ENCODE measurements at regions not wholly inside any gene's neighbourhood (a gene's known extent, or its start where the extent isn't known, plus 50 kb on each side); places are given as distances from the start of the nearest gene placed in this dataset.
"Not testable (repeated sequence)": the region's sequence is repeated elsewhere in the genome, so short reads cannot be mapped to it uniquely, and the experiment has no call there.

GRCh38 chr7:115227473-115228235 is 305.8 kb downstream of the MDFIC start:
- Mint-ChIP-seq H3K4me1 (no peaks in the 10 kb centered on the region), H3K4me3 (no peak overlapping the region), H3K9me3 (no peaks in the 10 kb centered on the region), H3K27me3 (peaks cover 6% of the 10 kb centered on the region), H3K36me3 (no peaks in the 10 kb centered on the region), H3K27ac (no peak overlapping the region)
- ATAC-seq, result no peak

GRCh38 chr7:115226410-115226809 is 304.5 kb downstream of the MDFIC start:
- Mint-ChIP-seq H3K4me3 (no peak overlapping the region), H3K27me3 (no peaks in the 10 kb centered on the region), H3K27ac (no peak overlapping the region), H3K9me3 (no peaks in the 10 kb centered on the region), H3K36me3 (no peaks in the 10 kb centered on the region), H3K4me1 (no peaks in the 10 kb centered on the region)
- no peak for ATAC-seq

GRCh38 chr7:115224922-115225321 is 303.0 kb downstream of the MDFIC start:
- Mint-ChIP-seq H3K27ac (no peak overlapping the region), H3K4me3 (no peak overlapping the region), H3K9me3 (no peaks in the 10 kb centered on the region), H3K4me1 (no peaks in the 10 kb centered on the region), H3K36me3 (no peaks in the 10 kb centered on the region), H3K27me3 (no peaks in the 10 kb centered on the region)
- ATAC-seq, result no peak

GRCh38 chr7:115223959-115224358 is 302.1 kb downstream of the MDFIC start:
- no peaks in the 10 kb centered on the region for H3K4me1 Mint-ChIP-seq
- H3K4me3 Mint-ChIP-seq, result no peak overlapping the region
- H3K27ac Mint-ChIP-seq, result no peak overlapping the region
- H3K27me3 Mint-ChIP-seq, result no peaks in the 10 kb centered on the region
- H3K36me3 Mint-ChIP-seq, result no peaks in the 10 kb centered on the region
- H3K9me3 Mint-ChIP-seq, result no peaks in the 10 kb centered on the region
- ATAC-seq, result no peak

GRCh38 chr7:115221456-115221855 is 299.6 kb downstream of the MDFIC start:
- no peaks in the 10 kb centered on the region for H3K27me3 Mint-ChIP-seq
- H3K36me3 Mint-ChIP-seq, result no peaks in the 10 kb centered on the region
- no peak overlapping the region for H3K27ac Mint-ChIP-seq
- no peak for ATAC-seq
- H3K4me3 Mint-ChIP-seq, result no peak overlapping the region
- H3K9me3 Mint-ChIP-seq, result no peaks in the 10 kb centered on the region
- no peaks in the 10 kb centered on the region for H3K4me1 Mint-ChIP-seq

- Mint-ChIP-seq H3K27ac (no peak overlapping the region), H3K4me3 (no peak overlapping the region), H3K27me3 (peaks cover 1% of the 10 kb centered on the region), H3K4me1 (no peaks in the 10 kb centered on the region), H3K9me3 (no peaks in the 10 kb centered on the region), H3K36me3 (no peaks in the 10 kb centered on the region)
- no peak for ATAC-seq
Measured at GRCh38 chr7:115218076-115218475, 296.2 kb downstream of the MDFIC start.

GRCh38 chr7:115217373-115217772 is 295.5 kb downstream of the MDFIC start:
- H3K4me3 Mint-ChIP-seq, result no peak overlapping the region
- ATAC-seq, result no peak
- no peak overlapping the region for H3K27ac Mint-ChIP-seq
- H3K27me3 Mint-ChIP-seq, result peaks cover 8% of the 10 kb centered on the region
- H3K9me3 Mint-ChIP-seq, result no peaks in the 10 kb centered on the region
- H3K4me1 Mint-ChIP-seq, result no peaks in the 10 kb centered on the region
- no peaks in the 10 kb centered on the region for H3K36me3 Mint-ChIP-seq

- H3K4me1 Mint-ChIP-seq, result no peaks in the 10 kb centered on the region
- no peak for ATAC-seq
- no peak overlapping the region for H3K27ac Mint-ChIP-seq
Measured at GRCh38 chr7:115216652-115217051, 294.8 kb downstream of the MDFIC start.

GRCh38 chr7:115211171-115211570 is 289.3 kb downstream of the MDFIC start:
- Mint-ChIP-seq H3K36me3 (no peaks in the 10 kb centered on the region), H3K4me1 (no peaks in the 10 kb centered on the region), H3K4me3 (no peak overlapping the region), H3K9me3 (peaks cover 4% of the 10 kb centered on the region), H3K27ac (no peak overlapping the region), H3K27me3 (peaks cover 15% of the 10 kb centered on the region)
- ATAC-seq, result no peak

More at GRCh38 chr7:115216652-115217051, 294.8 kb downstream of the MDFIC start:
- Mint-ChIP-seq H3K36me3 (no peaks in the 10 kb centered on the region), H3K4me3 (no peak overlapping the region), H3K9me3 (no peaks in the 10 kb centered on the region), H3K27me3 (peaks cover 15% of the 10 kb centered on the region)

- ATAC-seq, result no peak
- Mint-ChIP-seq H3K9me3 (peaks cover 8% of the 10 kb centered on the region), H3K27ac (no peak overlapping the region), H3K4me1 (no peaks in the 10 kb centered on the region), H3K36me3 (no peaks in the 10 kb centered on the region), H3K27me3 (peaks cover 15% of the 10 kb centered on the region), H3K4me3 (no peak overlapping the region)
Measured at GRCh38 chr7:115210552-115210951, 288.7 kb downstream of the MDFIC start.

- Mint-ChIP-seq H3K4me1 (no peaks in the 10 kb centered on the region), H3K27me3 (peaks cover 25% of the 10 kb centered on the region), H3K36me3 (no peaks in the 10 kb centered on the region), H3K9me3 (peaks cover 13% of the 10 kb centered on the region), H3K27ac (no peak overlapping the region), H3K4me3 (no peak overlapping the region)
- no peak for ATAC-seq
Measured at GRCh38 chr7:115208710-115209560, 287.0 kb downstream of the MDFIC start.

- ATAC-seq, H3K4me1 Mint-ChIP-seq, H3K27me3 Mint-ChIP-seq, H3K4me3 Mint-ChIP-seq, H3K27ac Mint-ChIP-seq, H3K36me3 Mint-ChIP-seq: not testable (repeated sequence)
- H3K9me3 Mint-ChIP-seq, result peaks cover 13% of the 10 kb centered on the region
Measured at GRCh38 chr7:115206374-115206773, 284.5 kb downstream of the MDFIC start.

- Mint-ChIP-seq H3K36me3 (no peaks in the 10 kb centered on the region), H3K4me1 (no peaks in the 10 kb centered on the region), H3K4me3 (no peak overlapping the region), H3K27ac (no peak overlapping the region), H3K9me3 (no peaks in the 10 kb centered on the region), H3K27me3 (no peaks in the 10 kb centered on the region)
- ATAC-seq, result no peak
Measured at GRCh38 chr7:115198143-115198542, 276.2 kb downstream of the MDFIC start.

- no peak overlapping the region for H3K4me3 Mint-ChIP-seq
- H3K36me3 Mint-ChIP-seq, result no peaks in the 10 kb centered on the region
- H3K4me1 Mint-ChIP-seq, result no peaks in the 10 kb centered on the region
- no peak for ATAC-seq
- no peaks in the 10 kb centered on the region for H3K27me3 Mint-ChIP-seq
- H3K9me3 Mint-ChIP-seq, result no peaks in the 10 kb centered on the region
- H3K27ac Mint-ChIP-seq, result no peak overlapping the region
Measured at GRCh38 chr7:115195208-115195607, 273.3 kb downstream of the MDFIC start.

- no peaks in the 10 kb centered on the region for H3K9me3 Mint-ChIP-seq
- H3K27ac Mint-ChIP-seq, result no peak overlapping the region
- H3K4me3 Mint-ChIP-seq, result no peak overlapping the region
- no peak for ATAC-seq
- H3K4me1 Mint-ChIP-seq, result no peaks in the 10 kb centered on the region
- H3K27me3 Mint-ChIP-seq, result no peaks in the 10 kb centered on the region
- H3K36me3 Mint-ChIP-seq, result no peaks in the 10 kb centered on the region
Measured at GRCh38 chr7:115191526-115191925, 269.6 kb downstream of the MDFIC start.
